Epithelial cell of esophagus (primary cell): ENCODE measurements at regions not wholly inside any gene's neighbourhood (a gene's known extent, or its start where the extent isn't known, plus 50 kb on each side); places are given as distances from the start of the nearest gene placed in this dataset.
"Not testable (repeated sequence)": the region's sequence is repeated elsewhere in the genome, so short reads cannot be mapped to it uniquely, and the experiment has no call there.

Experiments
- DNase-seq: peaks from one replicate; pipeline ENCODE4 v3.0.0; 2010; ENCODE audit warnings: low read depth
- H3K4me3 ChIP-seq: 2 replicates; pipeline ENCODE4 v1.5.1; 2011; ENCODE audit warnings: mild to moderate bottlenecking, low read length, control low read depth
- TF ChIP-seq, protein P1 (sequence below): IDR thresholded peaks from 2 replicates; pipeline ENCODE4 v1.5.1; 2011; ENCODE audit warnings: low read depth, mild to moderate bottlenecking, low read length, control low read depth, inconsistent platforms; ENCODE audit not compliant: insufficient read depth; ENCODE audit errors: missing control alignments

DNA sequence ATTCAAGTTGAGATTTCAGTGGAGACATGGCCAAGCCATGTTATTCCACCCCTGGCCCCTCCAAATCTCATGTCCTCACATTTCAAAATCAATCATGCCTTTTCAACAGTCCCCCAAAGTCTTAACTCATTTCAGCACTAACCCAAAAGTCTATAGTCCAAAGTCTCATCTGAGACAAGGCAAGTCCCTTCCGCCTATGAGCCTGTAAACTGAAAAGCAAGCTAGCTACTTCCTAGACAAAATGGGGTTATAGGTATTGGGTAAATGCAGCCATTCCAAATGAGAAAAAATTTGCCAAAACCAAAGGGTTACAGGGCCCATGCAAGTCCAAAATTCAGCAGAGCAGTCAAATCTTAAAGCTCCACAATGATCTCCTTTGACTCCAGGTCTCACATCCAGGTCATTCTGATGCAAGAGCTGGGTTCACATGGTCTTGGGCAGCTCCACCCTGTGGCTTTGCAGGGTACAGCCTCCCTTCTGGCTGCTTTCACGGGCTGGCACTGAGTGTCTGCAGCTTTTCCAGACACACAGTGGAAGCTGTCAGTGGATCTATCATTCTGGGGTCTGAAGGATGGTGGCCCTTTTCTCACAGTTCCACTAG is 95.7 kb downstream of the MTNR1B start:
- H3K4me3 ChIP-seq: not testable (repeated sequence)
- TF ChIP-seq, protein P1, sequence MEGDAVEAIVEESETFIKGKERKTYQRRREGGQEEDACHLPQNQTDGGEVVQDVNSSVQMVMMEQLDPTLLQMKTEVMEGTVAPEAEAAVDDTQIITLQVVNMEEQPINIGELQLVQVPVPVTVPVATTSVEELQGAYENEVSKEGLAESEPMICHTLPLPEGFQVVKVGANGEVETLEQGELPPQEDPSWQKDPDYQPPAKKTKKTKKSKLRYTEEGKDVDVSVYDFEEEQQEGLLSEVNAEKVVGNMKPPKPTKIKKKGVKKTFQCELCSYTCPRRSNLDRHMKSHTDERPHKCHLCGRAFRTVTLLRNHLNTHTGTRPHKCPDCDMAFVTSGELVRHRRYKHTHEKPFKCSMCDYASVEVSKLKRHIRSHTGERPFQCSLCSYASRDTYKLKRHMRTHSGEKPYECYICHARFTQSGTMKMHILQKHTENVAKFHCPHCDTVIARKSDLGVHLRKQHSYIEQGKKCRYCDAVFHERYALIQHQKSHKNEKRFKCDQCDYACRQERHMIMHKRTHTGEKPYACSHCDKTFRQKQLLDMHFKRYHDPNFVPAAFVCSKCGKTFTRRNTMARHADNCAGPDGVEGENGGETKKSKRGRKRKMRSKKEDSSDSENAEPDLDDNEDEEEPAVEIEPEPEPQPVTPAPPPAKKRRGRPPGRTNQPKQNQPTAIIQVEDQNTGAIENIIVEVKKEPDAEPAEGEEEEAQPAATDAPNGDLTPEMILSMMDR: peak; percentile 49
- peak; percentile 54 for DNase-seq

DNA sequence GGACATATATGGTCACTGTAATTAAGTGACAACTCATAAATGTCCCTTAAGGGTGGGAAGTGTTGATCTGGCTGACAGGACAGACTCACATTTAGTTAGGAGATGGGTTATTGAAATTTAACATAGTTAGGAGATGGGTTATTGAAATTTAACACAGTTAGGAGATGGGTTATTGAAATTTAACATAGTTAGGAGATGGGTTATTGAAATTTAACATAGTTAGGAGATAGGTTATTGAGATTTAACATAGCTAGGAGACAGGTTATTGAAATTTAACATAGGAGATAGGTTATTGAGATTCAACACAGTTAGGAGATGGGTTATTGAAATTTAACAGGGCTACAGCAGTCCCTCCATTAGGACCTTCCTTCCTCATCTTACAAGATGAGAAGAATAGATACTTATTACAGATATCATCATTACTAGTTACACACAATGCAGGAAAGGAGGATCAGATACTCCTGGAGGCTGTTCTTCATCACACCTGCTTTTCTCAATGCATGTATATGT is 98.5 kb downstream of the MTNR1B start:
- H3K4me3 ChIP-seq: no peak overlapping the region
- DNase-seq: no peak
- TF ChIP-seq, protein P1: no peak

DNA sequence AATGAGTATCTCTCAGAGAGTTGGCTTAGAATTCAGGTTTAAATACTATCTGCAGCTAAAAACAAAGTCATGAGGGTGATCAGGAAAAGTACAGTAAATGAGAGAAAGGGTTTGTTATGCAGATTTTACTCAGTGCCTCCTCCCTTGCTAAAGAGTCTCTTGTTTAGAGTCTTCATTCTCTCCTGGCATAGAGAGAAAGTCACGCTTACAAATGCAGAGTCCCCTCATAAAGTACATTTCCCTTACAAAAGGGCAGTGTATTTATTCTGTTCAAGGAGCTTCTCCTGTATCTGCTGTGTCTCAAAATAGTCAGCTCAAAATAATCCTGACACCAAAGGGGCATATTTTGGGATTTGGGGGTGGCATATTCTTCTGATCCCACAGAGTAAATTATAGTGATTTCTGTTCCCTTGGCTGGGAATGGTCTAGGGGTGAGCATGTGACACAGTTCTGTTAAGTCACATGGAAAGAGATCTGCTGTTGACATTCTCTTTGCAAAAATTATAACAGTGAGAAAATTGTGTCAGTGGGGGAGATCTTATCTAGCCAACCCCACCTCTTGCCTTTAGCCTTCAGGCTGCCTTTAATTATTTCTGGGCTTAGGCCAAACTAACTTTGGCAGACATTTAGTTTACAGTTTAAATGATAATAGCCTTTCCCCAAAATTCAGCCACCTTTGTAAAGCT is 102.9 kb downstream of the MTNR1B start:
- no peak overlapping the region for H3K4me3 ChIP-seq
- no peak for DNase-seq
- TF ChIP-seq, protein P1: no peak

DNA sequence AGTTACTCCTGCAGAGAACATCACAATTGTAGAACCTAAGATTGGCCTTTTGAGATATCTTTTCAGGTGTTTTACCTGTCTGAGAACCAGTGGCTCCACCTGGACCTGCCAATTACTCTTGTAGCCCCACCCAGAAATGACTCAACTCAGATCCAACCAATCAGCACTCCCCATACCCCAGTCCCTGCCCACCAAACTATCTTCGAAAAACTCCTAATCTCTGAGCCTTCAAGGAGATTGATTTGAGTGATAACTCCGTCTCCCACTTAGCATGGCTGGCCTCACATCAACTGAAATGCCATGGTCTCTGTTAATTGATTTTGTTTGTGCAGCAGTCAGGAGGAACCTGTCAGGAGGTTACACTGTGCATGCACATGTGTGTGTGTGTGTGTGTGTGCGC is 103.6 kb downstream of the MTNR1B start:
- TF ChIP-seq, protein P1: no peak
- DNase-seq: no peak
- no peak overlapping the region for H3K4me3 ChIP-seq

DNA sequence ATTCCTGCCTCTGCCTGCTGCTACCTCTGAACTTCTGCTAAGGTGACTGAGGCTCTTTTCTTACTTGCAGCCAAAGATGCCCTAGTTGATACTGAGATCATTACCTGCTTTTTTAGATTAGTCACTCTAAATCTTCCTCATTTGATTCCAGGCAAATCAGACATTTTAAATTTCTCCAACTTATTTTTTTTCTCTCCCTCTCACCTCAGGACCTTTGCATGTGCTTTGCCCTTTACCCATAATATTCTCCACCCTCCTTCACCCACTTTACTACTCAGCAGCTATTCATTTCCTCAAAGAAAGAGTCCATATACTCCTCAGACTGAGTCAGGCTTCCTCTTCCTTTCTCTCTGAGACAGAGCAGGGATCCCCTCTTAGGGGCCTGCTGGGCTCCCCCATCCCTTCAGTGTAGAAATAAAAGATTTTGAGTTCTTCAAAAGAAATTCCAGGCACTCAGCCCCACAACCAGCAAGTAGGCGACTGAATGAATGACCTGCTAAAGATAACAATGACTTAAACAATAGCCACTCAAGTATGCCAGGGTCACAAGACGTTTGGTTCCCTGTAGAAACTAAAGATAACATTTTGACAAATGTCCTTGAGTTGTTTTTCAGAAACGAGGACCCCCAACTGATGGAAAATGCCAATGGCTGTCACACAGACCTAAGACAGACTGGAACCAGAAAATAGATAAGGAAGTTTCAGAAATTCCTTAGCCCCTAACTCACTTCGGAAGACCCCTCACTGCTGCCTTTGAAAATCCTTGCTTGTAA is 104.2 kb downstream of the MTNR1B start:
- DNase-seq: no peak
- TF ChIP-seq, protein P1: no peak
- no peak overlapping the region for H3K4me3 ChIP-seq

DNA sequence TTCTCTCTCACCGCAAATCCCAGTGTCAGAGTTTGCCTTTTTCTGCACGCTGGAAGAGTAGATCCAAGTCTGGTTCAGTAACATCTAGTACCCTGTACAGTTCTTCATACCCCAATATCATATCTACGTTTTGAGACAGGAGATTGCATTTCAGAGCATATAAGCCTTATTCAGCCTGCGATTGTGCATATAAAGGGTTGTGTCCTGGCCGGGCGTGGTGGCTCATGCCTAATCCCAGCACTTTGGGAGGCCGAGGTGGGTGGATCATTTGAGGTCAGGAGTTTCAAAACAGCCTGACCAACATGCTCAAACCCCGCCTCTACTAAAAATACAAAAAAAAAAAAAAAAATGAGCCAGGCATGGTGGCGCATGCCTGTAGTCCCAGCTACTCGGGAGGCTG is 104.9 kb downstream of the MTNR1B start:
- TF ChIP-seq, protein P1: no peak
- H3K4me3 ChIP-seq: no peak overlapping the region
- DNase-seq: no peak

DNA sequence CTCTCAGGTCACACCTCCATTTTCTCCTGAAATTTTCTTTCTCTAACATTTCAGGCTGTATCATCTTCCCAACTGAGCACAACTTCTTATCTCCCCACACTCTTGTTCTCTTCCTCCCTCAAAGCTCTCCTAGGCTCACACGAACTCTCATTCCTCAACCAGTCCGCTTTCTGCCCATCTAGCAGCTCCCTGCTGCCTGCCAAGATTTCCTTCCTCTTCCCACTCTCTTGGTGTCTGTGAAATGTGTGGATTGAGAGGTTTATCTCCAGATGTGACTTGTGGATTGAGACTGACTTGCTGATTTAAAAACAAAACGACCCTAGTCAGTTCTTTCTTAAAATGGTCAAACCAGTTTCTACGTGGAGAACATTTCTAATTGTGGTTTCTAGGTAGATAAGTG is 106.3 kb downstream of the MTNR1B start:
- TF ChIP-seq, protein P1: no peak
- DNase-seq: no peak

More for the DNA sequence above, 106.3 kb downstream of the MTNR1B start:
- no peak overlapping the region for H3K4me3 ChIP-seq
